HG03280 (cell line): ENCODE measurements at regions not wholly inside any gene's neighbourhood (a gene's known extent, or its start where the extent isn't known, plus 50 kb on each side); places are given as distances from the start of the nearest gene placed in this dataset.
"Not testable (repeated sequence)": the region's sequence is repeated elsewhere in the genome, so short reads cannot be mapped to it uniquely, and the experiment has no call there.

Experiments
- ATAC-seq: cut with Tn5 transposase; IDR thresholded peaks from one replicate; pipeline ENCODE4 v1.9.1; 2021; ENCODE audit warnings: mild to moderate bottlenecking, moderate library complexity; ENCODE audit not compliant: unreplicated experiment

DNA sequence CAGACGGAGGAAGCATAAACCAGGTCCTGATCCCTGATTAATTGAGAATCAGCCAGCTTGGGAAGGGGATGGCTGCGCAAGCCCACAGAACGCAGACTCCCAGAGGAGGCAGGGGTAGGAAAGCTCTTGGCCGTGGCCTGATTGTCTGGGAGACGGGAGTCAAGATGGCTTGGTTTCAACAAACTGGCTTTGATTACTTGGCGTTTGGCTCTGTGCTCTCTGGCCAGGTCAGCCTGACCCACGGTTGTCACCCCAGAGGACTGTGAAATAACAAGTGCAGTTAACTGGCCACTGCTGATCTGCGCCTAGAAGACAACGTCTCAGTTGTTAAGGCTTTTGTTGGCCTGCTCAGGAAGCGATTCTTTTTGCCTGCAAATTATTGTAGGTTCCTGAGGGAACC, 387.0 kb upstream of the PROK2 start:
- no peak for ATAC-seq

DNA sequence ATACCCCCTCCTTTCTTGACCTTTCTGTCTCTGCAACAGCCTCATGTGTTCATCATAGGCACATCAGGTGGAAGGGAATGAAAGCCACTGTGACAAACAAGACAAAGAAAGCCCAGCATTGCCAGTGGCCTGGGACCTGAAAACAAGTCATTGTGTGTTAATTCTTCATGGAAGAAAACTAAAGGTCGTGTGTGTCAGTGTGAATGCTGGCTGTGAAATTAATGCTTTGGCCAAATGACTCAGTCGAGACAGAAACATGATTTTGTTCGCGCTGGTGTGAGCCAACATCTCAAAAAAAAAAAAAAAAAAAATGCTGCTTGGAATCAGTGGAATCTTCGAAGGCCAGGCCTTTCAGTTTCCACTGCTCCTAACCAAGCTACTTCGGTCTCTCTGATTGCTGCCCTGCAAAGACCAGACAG, 386.5 kb upstream of the PROK2 start:
- ATAC-seq: no peak

DNA sequence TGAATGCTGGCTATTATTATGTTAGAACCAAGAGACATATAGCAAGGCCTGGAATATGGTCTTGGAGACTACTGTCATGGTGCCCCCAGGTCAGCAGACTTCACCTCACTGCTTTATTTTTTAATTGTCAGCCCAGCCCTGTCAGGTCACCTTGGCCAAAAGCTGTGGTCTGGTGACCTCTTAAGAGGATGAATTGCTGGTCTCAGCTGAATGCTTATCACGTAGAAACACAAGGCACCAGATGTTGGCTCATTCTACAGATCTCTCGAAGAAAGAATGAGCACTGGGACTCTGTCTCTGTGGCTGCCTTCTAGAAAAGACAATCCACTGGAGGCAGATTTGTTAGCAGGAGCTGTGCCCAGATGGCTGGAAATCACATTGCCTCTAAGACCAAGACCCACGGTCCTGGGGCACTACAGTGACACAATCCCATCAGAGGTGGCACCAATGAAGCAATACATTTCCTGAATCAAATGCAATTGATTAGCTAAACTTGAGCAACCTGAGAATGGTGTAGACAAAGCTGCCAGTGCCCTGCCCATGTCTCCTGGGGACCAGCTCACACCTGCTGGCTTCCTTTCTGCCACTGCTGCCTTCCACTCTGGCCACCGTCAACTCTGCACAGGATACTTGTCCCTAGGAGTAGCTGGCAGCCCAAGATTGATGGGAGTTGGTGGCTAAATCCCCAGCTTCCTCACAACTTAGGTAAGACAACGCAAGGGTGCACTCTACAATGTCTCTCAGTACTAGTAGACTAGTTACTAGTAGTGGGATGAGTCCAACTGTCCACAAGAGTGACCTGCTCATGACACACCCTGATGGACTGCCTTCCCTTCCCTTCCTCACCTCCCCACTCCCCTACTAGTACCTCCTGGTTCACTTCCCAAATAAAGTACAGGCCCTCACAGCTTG, 384.9 kb upstream of the PROK2 start:
- no peak for ATAC-seq

DNA sequence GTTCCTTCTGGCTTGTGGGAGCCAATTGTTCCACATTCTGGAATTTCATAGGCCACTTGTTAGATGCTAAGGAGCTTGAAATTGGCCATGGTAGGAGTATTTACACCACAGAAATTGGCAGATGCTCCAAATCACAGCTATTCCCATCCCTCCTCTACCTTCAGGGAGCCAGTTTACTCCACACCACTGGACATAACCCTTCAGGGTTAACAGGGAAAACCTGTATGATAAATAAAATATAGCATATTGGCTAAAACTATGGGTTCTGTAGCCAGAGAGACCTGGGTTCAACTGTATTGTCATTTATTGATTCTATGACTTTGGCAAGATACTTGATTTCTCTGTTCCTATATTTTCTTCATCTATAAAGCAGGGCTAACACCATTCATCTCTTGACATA, 384.2 kb upstream of the PROK2 start:
- ATAC-seq: no peak

DNA sequence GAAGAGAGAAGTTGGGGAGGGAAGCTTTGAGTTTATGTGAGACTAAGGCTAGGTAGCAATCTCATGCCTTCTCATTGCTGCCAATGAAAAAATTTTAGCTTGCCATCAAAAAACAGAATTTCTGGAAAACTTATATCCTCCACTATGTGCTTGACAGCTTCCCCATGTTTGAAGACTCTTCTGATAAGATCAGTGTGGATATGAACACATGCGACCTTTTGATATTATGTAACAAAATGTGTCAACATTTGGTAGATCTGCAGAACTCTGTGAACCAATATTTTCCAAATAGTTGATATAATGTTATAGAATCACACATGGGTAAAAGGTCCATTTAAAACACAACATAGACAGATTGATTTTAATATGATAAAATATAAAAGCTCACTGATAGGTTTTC, 380.9 kb upstream of the PROK2 start:
- ATAC-seq: no peak

DNA sequence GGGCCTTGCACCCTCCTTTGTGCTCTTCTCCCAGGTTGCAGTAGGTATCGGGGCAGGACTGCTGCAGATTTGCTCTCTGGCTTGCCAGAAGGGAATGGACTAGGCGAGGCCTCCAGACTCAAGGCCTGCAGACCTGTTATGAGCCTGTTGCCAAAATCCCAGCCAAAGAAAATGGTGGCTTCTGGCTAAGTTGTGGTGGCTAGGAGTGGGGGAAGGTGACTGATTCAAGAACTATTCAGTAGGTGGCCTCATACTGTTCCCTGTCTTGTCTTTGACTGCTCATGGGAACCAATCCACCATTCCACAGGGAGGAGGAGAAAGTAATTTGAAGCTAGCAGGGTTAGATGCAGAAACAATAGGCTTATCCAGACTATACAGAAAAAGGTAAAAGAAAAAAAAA, 380.4 kb upstream of the PROK2 start:
- no peak for ATAC-seq

DNA sequence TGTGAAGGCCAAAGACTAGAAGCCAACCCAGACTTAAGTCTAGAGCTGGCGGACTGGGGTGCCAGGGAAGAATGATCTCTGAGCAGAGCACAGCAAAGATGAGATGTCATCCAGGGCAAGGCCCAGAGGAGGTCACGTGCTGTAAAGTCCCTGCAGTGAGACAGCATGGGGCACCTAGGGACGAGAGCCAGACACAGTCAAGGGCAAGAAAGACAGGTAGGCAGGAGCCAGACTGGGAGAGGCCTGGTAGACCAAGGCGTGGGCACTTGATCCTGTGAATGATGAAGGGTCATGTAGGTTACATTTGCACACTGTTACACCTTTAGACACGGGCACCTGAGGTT, 379.7 kb upstream of the PROK2 start:
- ATAC-seq: no peak

DNA sequence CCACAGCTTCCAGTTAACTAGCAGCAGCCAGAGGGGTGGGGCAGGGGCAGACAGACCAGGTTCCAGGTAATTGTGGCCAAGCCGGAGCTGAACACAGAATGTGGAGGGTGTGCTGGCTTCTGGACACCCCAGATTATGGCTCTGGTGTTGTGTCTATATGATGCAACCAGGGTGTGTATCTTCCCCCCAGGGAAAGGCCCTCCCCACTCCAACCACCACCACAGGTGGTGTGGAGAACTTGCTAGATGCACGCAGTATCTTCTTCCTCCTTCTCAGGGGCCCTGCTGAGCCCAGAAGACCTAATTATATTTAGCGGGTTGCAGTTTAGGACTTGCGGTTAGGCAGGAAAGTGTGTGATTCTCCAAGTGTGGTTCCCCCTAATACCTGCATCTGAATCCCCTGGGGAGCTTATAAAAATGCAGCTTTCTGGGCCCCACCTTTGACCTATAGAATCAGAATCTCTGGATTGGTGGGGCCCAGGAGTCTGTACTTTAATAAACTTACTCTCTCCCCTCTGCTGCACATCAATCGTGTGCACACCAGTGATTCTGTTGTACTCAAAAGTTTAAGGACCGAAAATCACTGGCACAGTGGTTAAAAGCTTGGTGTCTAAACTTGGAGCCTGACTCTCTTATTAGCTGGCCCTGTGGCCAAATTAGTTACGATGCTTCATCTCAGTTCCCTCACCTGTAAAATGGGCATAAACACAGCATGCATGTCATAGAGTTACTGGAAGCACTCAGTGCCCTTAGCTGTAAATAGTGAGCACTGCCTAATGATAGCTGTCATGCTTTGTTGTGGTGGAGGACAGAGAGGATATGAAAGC, 379.1 kb upstream of the PROK2 start:
- peak; percentile 84 for ATAC-seq

DNA sequence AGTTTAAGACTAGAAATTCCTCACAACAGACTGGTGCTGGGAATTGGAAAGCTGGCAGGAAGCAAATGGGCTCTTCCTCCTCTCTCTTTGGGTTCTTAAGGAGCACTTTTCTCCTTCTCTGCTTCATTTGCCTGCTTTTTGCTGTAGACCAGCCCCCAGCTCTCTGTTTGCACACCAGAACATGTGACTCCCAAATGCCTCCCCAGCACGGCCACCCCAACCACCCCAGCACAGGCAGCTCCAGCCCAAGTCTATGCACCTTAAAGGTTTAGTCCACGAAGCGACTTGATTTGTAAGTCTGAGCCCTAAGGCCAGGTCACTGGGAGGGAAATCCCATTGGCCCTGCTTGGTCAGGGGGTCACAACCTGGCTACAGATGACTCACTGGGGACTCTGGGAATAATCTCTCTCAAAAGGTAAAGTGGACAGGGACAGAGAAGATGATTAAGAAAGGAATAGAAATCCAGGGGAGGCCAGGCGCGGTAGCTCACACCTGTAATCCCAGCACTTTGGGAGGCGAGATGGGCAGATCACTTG, 377.8 kb upstream of the PROK2 start:
- ATAC-seq: no peak

DNA sequence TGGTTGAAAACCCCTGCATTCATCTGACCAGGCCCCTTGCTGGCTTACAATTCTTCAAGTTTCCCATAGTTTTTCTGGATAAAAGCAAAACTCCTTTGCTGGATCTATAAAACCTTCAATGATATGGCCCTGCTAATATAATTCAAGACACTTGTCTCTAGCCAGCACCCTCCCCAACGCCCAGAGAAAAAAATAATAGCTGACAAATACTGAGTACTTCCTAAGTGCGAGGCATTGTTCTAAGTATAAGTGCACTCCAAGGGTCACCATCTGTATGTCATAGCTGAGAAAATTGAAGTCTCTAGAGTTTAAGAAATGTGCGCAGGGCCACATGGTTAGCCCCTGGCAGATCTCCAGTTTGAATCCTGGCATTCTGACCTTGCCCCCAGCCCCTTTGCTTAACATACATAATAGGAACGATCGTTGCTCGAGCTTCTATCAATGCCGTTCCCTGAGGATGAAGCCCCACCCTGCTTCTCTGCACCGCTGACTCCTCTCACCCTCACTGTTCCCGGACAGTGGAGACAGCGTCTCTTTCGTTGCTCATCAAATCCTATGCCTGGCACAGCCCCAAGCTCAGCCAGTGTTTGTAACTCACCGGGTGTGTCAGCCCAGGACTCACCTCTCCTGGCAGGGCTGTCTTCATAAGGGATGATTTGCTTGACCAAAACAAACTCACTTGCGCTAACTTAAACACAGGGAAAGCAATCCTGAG, 377.1 kb upstream of the PROK2 start:
- ATAC-seq: no peak

DNA sequence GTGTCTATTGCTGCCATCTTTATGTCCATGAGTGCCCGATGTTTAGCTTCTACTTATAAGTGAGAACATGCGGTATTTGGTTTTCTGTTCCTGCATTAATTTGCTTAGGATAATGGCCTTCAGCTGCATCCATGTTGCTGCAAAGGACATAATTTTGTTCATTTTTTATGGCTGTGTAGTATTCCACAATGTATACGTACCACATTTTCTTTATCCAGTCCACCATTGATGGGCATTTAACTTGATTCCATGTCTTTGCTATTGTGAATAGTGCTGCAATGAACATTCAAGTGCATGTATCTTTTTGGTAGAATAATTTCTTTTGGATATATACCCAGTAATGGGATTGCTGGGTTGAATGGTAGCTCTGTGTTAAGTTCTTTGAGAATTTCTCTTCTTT, 376.3 kb upstream of the PROK2 start:
- ATAC-seq: not testable (repeated sequence)

DNA sequence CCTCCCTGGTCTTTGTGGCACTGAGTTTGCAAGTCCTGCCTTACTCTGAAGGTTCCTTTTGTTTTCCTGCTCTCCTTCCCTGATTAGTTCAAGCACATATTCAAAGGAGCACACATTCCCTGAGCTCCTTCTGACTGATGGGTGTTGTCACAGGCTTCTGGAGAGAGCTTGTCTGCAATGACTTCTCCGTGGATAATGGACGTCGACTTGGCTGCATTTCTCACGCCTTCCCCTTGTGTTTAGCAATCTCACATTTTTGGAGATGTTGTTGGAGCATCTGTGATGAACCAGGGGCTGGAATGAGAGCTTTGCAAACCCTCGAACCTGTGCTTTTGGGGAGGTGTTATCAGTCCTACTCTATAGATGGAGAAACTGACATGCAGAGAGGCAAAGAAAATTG, 375.4 kb upstream of the PROK2 start:
- ATAC-seq: no peak

DNA sequence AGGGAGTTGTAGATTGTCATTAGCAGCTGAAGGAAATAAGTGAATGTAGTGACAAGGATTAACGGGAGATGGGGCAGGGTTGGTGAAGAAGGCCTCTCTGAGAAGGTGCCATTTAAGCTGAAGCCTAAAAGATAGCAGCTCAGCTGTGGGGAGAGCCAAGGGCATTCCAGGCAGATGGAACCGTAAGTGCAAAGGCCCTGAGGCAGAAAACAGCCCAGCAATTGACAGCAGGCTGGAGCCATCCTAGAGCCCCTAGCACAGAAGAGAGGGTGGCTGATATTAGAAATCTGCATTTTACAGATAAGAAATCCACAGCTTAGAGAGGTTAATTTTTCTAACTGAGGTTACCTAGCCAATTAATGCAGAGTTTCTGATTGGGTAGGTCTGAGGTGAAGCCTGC, 374.5 kb upstream of the PROK2 start:
- no peak for ATAC-seq

DNA sequence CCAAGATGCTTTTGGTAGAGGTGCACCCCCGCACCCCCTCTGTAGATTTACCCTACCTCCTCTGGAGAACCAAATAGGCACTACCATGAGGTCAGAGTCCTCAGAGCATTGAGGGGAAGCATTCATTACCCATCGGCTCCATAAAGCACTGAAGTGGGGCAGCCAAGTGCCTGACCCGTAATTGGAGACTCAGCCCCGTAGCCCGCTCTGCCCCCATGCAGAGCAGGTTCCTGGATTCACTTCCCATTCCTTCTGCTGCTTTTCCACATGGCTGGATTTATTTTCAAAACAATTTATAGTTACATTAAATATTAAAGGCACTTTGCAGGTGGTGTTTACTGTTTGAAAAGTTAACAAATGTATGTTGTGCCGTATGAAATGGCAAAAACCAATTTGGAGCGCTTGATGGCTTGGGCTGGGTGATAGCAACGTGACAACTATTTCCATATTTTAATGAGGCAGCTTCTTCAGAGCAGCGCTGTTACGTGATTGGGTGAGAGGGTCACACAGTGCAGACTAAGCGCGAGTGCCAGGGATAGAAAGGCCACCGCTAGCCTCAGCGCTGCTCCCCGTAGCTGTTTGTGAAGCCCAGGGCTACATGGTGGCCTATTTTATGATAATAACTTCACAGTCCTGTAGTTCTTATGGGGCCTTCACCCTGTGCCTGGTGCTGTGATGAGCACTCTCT, 373.8 kb upstream of the PROK2 start:
- no peak for ATAC-seq

DNA sequence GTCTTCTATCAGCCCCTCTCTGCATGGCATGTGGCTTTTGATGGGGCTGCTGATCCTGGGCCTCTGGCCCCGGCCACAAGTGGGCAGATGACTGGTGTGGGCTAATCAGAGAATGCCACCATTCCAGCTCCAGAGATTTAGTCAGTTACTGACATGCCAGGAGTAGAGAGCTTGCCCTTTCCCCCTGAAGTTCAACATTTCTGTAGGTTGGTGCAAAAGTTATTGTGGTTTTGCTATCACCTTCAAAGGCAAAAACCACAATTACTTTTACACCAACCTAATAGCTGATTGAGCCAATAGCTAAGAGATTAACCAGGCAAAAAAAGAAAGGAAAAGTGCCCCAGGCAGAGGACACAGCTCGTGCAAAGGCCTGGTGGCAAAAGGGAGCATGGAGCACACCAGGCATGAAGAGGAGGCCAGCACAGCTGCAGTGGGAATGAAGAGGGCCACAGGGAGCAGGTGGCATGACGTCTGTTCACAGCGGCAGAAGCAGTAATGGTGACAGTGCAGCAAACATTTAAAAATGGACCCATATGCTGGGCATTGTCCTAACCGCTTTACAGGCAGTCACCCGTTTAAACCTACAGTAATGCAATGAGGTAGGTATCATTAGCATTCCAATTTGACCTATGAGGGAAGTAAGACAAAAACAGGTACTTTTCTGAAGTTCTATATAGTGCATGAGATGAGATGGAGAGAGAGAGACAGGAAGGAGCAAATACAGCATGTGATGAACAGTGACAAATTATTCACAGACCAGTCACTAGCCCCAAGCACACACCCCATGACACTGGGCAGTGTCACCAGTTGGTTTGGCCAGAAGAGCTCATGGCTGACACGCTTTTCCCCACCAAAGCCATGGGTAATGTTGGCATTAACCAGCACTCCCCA, 373.0 kb upstream of the PROK2 start:
- ATAC-seq: no peak

DNA sequence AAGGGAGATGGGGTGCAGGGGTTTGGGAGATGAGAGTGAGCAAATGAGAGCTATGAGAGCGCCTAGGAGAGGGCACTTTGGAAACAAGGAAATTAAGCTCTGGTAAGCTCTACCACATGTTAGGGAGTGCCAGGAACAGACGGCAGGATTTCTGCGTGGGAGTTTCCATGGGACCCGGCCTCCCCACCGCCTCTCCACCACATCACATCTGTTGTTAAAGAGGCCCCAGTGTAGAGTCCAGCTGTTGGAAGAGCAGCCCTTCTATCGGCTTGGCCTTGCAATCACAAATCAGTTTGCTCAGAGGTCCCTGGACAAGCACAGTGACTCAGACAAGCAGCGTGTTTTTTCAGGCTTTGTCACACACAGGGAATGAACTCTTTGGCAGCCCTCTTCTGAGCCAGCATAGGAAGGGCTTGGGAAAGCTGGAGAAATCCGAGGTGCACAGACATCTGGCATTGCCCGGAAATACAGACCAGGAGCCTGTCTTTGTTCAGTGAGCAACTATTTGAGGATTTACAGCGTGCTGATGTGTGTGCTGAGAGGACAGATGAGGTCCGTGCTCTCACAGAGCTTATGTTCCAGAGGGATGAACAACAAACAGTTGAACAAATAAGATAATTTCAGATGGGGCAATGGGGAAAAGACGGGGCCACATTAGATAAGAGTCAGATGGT, 370.6 kb upstream of the PROK2 start:
- no peak for ATAC-seq

DNA sequence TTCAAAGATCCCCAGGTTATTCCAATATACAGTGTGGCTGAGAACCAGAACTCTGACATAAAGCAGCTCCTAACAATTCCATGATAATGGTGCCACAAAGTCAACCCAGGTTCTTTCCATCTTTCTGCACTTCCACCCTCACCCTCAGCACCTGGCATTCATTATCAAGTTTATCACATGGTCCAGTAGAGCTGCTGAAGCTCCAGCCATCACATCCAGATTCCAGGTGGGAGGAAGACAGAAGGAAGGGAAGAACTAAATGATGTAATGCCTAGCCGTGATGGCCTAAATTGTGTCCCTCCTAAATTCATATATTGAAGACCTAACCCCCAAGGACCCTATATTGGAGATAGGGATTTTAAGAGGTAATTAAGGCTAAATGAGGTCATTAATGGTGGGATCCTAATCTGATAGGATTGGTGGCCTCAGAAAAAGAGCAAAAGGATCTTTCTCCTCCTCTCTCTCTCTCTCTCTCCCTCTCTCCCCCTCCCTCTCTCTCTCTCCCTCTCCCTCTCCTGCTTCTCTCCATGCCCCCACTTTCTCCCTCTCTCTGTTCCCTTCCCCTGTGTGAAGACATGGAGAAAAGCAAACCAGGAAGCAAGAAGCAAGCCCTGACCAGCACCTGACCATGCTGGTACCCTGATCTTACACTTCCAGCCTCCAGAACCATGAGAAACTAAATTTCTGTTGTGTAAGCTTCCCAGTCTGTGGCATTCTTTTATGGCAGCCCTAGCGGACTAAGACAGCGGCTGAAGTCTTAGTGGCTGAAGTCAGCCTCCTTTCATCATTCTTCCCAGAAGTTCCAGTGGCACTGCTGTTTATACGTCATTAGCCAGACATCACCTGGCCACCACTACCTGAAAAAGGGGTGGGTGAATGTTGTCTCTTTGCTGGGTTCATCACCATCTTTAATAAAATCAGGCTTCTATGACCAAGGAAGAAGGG, 369.7 kb upstream of the PROK2 start:
- ATAC-seq: no peak
